T-helper 1 cell treated with Interleukin-12 subunit alpha and Interleukin-12 subunit beta and Interleukin-4 antibody, amounts not matched to agents 30 μg/mL and 1 μg/mL, for 36 hours (primary cell): ENCODE measurements at regions not wholly inside any gene's neighbourhood (a gene's known extent, or its start where the extent isn't known, plus 50 kb on each side); places are given as distances from the start of the nearest gene placed in this dataset.

Experiments used
- H3K27ac Mint-ChIP-seq: one replicate; pipeline ENCODE4 v1.8.0; 2021; ENCODE audit warnings: mild to moderate bottlenecking, mixed read lengths
- H3K27me3 Mint-ChIP-seq: one replicate; pipeline ENCODE4 v1.8.0; 2021; ENCODE audit warnings: low read depth, mixed read lengths
- H3K36me3 Mint-ChIP-seq: one replicate; pipeline ENCODE4 v1.8.0; 2021; ENCODE audit warnings: low read depth, mixed read lengths
- H3K4me1 Mint-ChIP-seq: one replicate; pipeline ENCODE4 v1.8.0; 2021; ENCODE audit warnings: low read depth, mixed read lengths
- H3K4me3 Mint-ChIP-seq: one replicate; pipeline ENCODE4 v1.8.0; 2021; ENCODE audit warnings: mild to moderate bottlenecking, moderate library complexity, mixed read lengths
- H3K9me3 Mint-ChIP-seq: one replicate; pipeline ENCODE4 v1.8.0; 2021; ENCODE audit warnings: mixed read lengths

- Mint-ChIP-seq H3K27me3 (peaks cover 4% of the 10 kb centered on the region), H3K9me3 (no peaks in the 10 kb centered on the region), H3K4me3 (no peak overlapping the region), H3K4me1 (no peaks in the 10 kb centered on the region), H3K36me3 (no peaks in the 10 kb centered on the region), H3K27ac (no peak overlapping the region)
Measured at GRCh38 chr16:79868841-79869240, 268.3 kb upstream of the MAF start.

GRCh38 chr16:79867425-79867997 lies 267.0 kb upstream of the MAF start:
- no peaks in the 10 kb centered on the region for H3K9me3 Mint-ChIP-seq
- no peak overlapping the region for H3K4me3 Mint-ChIP-seq
- no peak overlapping the region for H3K27ac Mint-ChIP-seq
- no peaks in the 10 kb centered on the region for H3K36me3 Mint-ChIP-seq
- H3K27me3 Mint-ChIP-seq, result peaks cover 4% of the 10 kb centered on the region
- no peaks in the 10 kb centered on the region for H3K4me1 Mint-ChIP-seq

- no peaks in the 10 kb centered on the region for H3K4me1 Mint-ChIP-seq
- H3K27me3 Mint-ChIP-seq, result peaks cover 4% of the 10 kb centered on the region
- no peak overlapping the region for H3K27ac Mint-ChIP-seq
- H3K4me3 Mint-ChIP-seq, result no peak overlapping the region
- no peaks in the 10 kb centered on the region for H3K36me3 Mint-ChIP-seq
- H3K9me3 Mint-ChIP-seq, result no peaks in the 10 kb centered on the region
Measured at GRCh38 chr16:79865918-79866317, 265.4 kb upstream of the MAF start.

- H3K27ac Mint-ChIP-seq, result no peak overlapping the region
- H3K9me3 Mint-ChIP-seq, result no peaks in the 10 kb centered on the region
- H3K4me1 Mint-ChIP-seq, result no peaks in the 10 kb centered on the region
- no peak overlapping the region for H3K4me3 Mint-ChIP-seq
- no peaks in the 10 kb centered on the region for H3K36me3 Mint-ChIP-seq
- peaks cover 7% of the 10 kb centered on the region for H3K27me3 Mint-ChIP-seq
Measured at GRCh38 chr16:79864781-79865391, 264.3 kb upstream of the MAF start.

GRCh38 chr16:79864032-79864780 lies 263.7 kb upstream of the MAF start:
- no peak overlapping the region for H3K4me3 Mint-ChIP-seq
- H3K9me3 Mint-ChIP-seq, result no peaks in the 10 kb centered on the region
- no peak overlapping the region for H3K27ac Mint-ChIP-seq
- H3K36me3 Mint-ChIP-seq, result no peaks in the 10 kb centered on the region
- H3K4me1 Mint-ChIP-seq, result no peaks in the 10 kb centered on the region
- peaks cover 10% of the 10 kb centered on the region for H3K27me3 Mint-ChIP-seq

- no peaks in the 10 kb centered on the region for H3K36me3 Mint-ChIP-seq
- H3K4me3 Mint-ChIP-seq, result no peak overlapping the region
- no peaks in the 10 kb centered on the region for H3K4me1 Mint-ChIP-seq
- peaks cover 13% of the 10 kb centered on the region for H3K27me3 Mint-ChIP-seq
- H3K9me3 Mint-ChIP-seq, result no peaks in the 10 kb centered on the region
- H3K27ac Mint-ChIP-seq, result no peak overlapping the region
Measured at GRCh38 chr16:79863128-79864031, 262.8 kb upstream of the MAF start.

- peaks cover 13% of the 10 kb centered on the region for H3K27me3 Mint-ChIP-seq
Measured at GRCh38 chr16:79862601-79863000, 262.1 kb upstream of the MAF start.

GRCh38 chr16:79856581-79856980 lies 256.0 kb upstream of the MAF start:
- Mint-ChIP-seq H3K27me3 (peaks cover 17% of the 10 kb centered on the region), H3K27ac (no peak overlapping the region), H3K4me1 (no peaks in the 10 kb centered on the region), H3K36me3 (peaks cover 4% of the 10 kb centered on the region), H3K9me3 (peaks cover 20% of the 10 kb centered on the region), H3K4me3 (no peak overlapping the region)

More at GRCh38 chr16:79862601-79863000, 262.1 kb upstream of the MAF start:
- H3K4me1 Mint-ChIP-seq, result no peaks in the 10 kb centered on the region
- H3K36me3 Mint-ChIP-seq, result no peaks in the 10 kb centered on the region
- H3K27ac Mint-ChIP-seq, result no peak overlapping the region
- H3K9me3 Mint-ChIP-seq, result no peaks in the 10 kb centered on the region
- no peak overlapping the region for H3K4me3 Mint-ChIP-seq

GRCh38 chr16:79850348-79850747 lies 249.8 kb upstream of the MAF start:
- H3K36me3 Mint-ChIP-seq, result no peaks in the 10 kb centered on the region
- peaks cover 8% of the 10 kb centered on the region for H3K27me3 Mint-ChIP-seq
- H3K9me3 Mint-ChIP-seq, result peaks cover 11% of the 10 kb centered on the region
- no peak overlapping the region for H3K4me3 Mint-ChIP-seq
- no peak overlapping the region for H3K27ac Mint-ChIP-seq
- peaks cover 14% of the 10 kb centered on the region for H3K4me1 Mint-ChIP-seq

- H3K4me1 Mint-ChIP-seq, result peaks cover 24% of the 10 kb centered on the region
- H3K27ac Mint-ChIP-seq, result no peak overlapping the region
- H3K4me3 Mint-ChIP-seq, result no peak overlapping the region
- H3K36me3 Mint-ChIP-seq, result no peaks in the 10 kb centered on the region
- peaks cover 8% of the 10 kb centered on the region for H3K27me3 Mint-ChIP-seq
- H3K9me3 Mint-ChIP-seq, result peaks cover under 1% of the 10 kb centered on the region
Measured at GRCh38 chr16:79849119-79849518, 248.6 kb upstream of the MAF start.

GRCh38 chr16:79848719-79849118 lies 248.2 kb upstream of the MAF start:
- Mint-ChIP-seq H3K36me3 (no peaks in the 10 kb centered on the region), H3K27ac (no peak overlapping the region), H3K4me1 (peaks cover 28% of the 10 kb centered on the region), H3K27me3 (peaks cover 8% of the 10 kb centered on the region), H3K9me3 (no peaks in the 10 kb centered on the region), H3K4me3 (no peak overlapping the region)

- H3K9me3 Mint-ChIP-seq, result peaks cover 4% of the 10 kb centered on the region
- H3K4me3 Mint-ChIP-seq, result no peak overlapping the region
- no peak overlapping the region for H3K27ac Mint-ChIP-seq
- H3K4me1 Mint-ChIP-seq, result peaks cover 37% of the 10 kb centered on the region
- peaks cover 4% of the 10 kb centered on the region for H3K36me3 Mint-ChIP-seq
- no peaks in the 10 kb centered on the region for H3K27me3 Mint-ChIP-seq
Measured at GRCh38 chr16:79847569-79847968, 247.0 kb upstream of the MAF start.

GRCh38 chr16:79847101-79847500 lies 246.6 kb upstream of the MAF start:
- H3K4me3 Mint-ChIP-seq, result no peak overlapping the region
- H3K4me1 Mint-ChIP-seq, result peaks cover 40% of the 10 kb centered on the region
- no peaks in the 10 kb centered on the region for H3K27me3 Mint-ChIP-seq
- peaks cover 7% of the 10 kb centered on the region for H3K9me3 Mint-ChIP-seq
- peaks cover 4% of the 10 kb centered on the region for H3K36me3 Mint-ChIP-seq
- H3K27ac Mint-ChIP-seq, result no peak overlapping the region

- Mint-ChIP-seq H3K27ac (peak overlapping the region; percentile 89), H3K27me3 (no peaks in the 10 kb centered on the region), H3K36me3 (peaks cover 6% of the 10 kb centered on the region), H3K9me3 (peaks cover 13% of the 10 kb centered on the region), H3K4me3 (peak overlapping the region; percentile 41), H3K4me1 (peaks cover 40% of the 10 kb centered on the region)
Measured at GRCh38 chr16:79845734-79846135, 245.2 kb upstream of the MAF start.
